ENCODE measurements at regions not wholly inside any gene's neighbourhood (a gene's known extent, or its start where the extent isn't known, plus 50 kb on each side); places are given as distances from the start of the nearest gene placed in this dataset.

GRCh38 chr11:116650052-116650451 is 122.7 kb downstream of the BUD13 start (continued):
- no peak for TF ChIP-seq CREB5 (CRISPR knock-in tag; IDR thresholded peaks at IDR 0.05; ENCODE audit: low read depth)

- ATAC-seq, result no peak
These were observed 123.5 kb downstream of the BUD13 start for GRCh38 chr11:116649268-116649667.

GRCh38 chr11:116648247-116649174 is 124.3 kb downstream of the BUD13 start:
- no peak for ATAC-seq

More at GRCh38 chr11:116649268-116649667, 123.5 kb downstream of the BUD13 start:
- TF ChIP-seq PATZ1 (CRISPR knock-in tag; IDR thresholded peaks at IDR 0.05; ENCODE audit: borderline replicate concordance) (no peak), PPARA (CRISPR knock-in tag; IDR thresholded peaks at IDR 0.05; ENCODE audit: borderline replicate concordance) (no peak), OSR1 (CRISPR knock-in tag; IDR thresholded peaks at IDR 0.05) (no peak)

More at GRCh38 chr11:116648247-116649174, 124.3 kb downstream of the BUD13 start:
- TF ChIP-seq ZFP3 (CRISPR knock-in tag; IDR thresholded peaks at IDR 0.05) (no peak), ESRRG (CRISPR knock-in tag; IDR thresholded peaks at IDR 0.05) (no peak), ARNTL (CRISPR knock-in tag; IDR thresholded peaks at IDR 0.05; ENCODE audit: borderline replicate concordance, low read depth) (no peak), GLIS3 (CRISPR knock-in tag; IDR thresholded peaks at IDR 0.05) (no peak), TOX (CRISPR knock-in tag; IDR thresholded peaks at IDR 0.05; ENCODE audit: borderline replicate concordance) (no peak), CSDC2 (CRISPR knock-in tag; IDR thresholded peaks at IDR 0.05) (no peak), CREB5 (CRISPR knock-in tag; IDR thresholded peaks at IDR 0.05; ENCODE audit: low read depth) (no peak), TCF4 (CRISPR knock-in tag; IDR thresholded peaks at IDR 0.05; ENCODE audit: borderline replicate concordance) (no peak), TSHZ2 (CRISPR knock-in tag; IDR thresholded peaks at IDR 0.05) (no peak), POU6F1 (CRISPR knock-in tag; IDR thresholded peaks at IDR 0.05; ENCODE audit: borderline replicate concordance, low read depth) (no peak), ZNF70 (CRISPR knock-in tag; IDR thresholded peaks at IDR 0.05) (no peak), ISL1 (CRISPR knock-in tag; IDR thresholded peaks at IDR 0.05) (no peak), ZC3H10 (CRISPR knock-in tag; IDR thresholded peaks at IDR 0.05) (no peak)
